ENCODE measurements at regions not wholly inside any gene's neighbourhood (a gene's known extent, or its start where the extent isn't known, plus 50 kb on each side); places are given as distances from the start of the nearest gene placed in this dataset.
"Not testable (repeated sequence)": the region's sequence is repeated elsewhere in the genome, so short reads cannot be mapped to it uniquely, and the experiment has no call there.

- DNase-seq (ENCODE audit: low spot score) = peak; percentile 1
Observed at GRCh38 chrX:120752431-120753082, 122.7 kb upstream of the C1GALT1C1 start.

- DNase-seq (ENCODE audit: low spot score) = no peak
Observed at GRCh38 chrX:120751683-120752082, 121.8 kb upstream of the C1GALT1C1 start.

- DNase-seq (ENCODE audit: low spot score) = no peak
Observed at GRCh38 chrX:120750381-120750780, 120.5 kb upstream of the C1GALT1C1 start.

- no peak for DNase-seq (ENCODE audit: low spot score)
Observed at GRCh38 chrX:120749141-120749846, 119.4 kb upstream of the C1GALT1C1 start.

DNA sequence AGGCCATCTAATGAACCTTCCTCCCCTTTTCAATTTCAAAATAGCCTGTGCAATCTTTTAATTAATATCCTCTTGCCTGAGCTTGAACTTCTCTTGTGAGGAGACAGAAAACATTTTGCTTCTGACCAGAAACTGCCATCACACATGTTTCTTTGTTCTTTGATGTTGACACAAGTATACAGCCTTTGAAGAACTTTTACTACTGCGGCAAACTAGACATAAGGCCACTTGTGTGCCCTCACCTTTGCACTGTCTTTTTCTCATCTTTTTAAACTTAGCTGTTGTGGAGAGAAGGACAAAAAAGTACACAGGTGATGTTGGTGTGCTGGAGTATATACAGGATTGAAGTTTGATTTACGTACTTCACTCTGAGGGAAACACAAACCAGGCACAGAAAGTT lies 116.3 kb upstream of the C1GALT1C1 start:
- DNase-seq (ENCODE audit: low spot score) = no peak

- DNase-seq (ENCODE audit: low spot score) = no peak
Observed at GRCh38 chrX:120742946-120743665, 113.3 kb upstream of the C1GALT1C1 start.

DNA sequence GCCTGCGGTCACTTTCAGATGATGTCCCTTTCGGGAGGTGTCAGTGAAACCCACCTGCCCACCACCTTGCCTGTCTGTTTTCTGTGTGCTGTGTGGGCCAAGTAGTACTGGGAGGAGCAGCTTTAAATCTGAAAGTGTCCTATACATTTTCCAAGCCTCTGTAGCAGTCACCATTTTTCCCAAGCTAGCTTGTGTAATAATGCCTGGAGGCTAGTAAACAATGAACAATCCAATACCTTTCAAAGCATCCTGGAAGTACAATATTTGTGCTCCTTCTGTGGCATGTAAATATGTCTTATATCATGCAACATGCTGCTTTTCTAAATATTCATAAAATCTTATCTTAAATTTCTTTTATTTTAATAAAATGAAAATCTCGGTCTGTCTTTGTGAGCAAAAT lies 111.6 kb upstream of the C1GALT1C1 start:
- DNase-seq (ENCODE audit: low spot score) = no peak

GRCh38 chrX:120740072-120740471 lies 110.2 kb upstream of the C1GALT1C1 start:
- no peak for DNase-seq (ENCODE audit: low spot score)

DNA sequence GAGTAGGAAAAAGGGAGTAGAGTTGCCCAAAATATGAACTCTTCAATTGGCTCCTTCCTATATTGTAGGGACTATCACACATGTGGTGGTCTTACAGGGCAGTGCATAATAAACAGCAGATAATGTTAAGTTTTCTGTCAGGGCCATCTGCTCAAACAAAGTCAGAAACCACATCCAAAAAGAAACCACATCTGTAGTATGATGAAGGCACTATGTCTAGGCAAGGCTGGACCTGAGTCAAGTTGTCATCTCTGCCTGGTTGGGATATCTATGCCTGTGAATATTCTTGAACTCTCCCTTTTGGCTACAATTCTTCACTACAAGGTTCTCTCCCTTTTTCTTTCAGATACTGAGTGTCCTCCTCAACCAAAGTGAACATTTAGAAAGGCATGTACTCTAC lies 109.4 kb upstream of the C1GALT1C1 start:
- DNase-seq (ENCODE audit: low spot score) = no peak

DNA sequence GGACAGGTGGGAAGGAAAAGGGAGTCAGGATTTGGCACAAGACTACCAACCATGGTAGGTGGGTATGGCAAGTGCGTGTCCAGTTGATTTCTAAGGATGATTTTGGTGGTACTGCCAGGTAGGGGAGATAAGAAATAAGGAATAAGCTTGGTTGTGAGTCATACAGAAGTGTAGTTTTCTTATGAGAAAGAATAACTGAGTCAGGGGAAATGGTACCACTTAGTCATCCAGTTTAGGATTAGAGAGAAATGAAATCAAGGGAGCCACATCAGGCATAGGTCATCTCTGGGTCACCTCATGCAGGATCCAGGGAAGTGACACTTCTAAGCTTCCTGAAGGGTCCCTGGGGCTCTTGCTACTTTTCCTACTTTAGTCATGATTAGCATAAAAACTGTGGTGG lies 107.1 kb upstream of the C1GALT1C1 start:
- no peak for DNase-seq (ENCODE audit: low spot score)

DNA sequence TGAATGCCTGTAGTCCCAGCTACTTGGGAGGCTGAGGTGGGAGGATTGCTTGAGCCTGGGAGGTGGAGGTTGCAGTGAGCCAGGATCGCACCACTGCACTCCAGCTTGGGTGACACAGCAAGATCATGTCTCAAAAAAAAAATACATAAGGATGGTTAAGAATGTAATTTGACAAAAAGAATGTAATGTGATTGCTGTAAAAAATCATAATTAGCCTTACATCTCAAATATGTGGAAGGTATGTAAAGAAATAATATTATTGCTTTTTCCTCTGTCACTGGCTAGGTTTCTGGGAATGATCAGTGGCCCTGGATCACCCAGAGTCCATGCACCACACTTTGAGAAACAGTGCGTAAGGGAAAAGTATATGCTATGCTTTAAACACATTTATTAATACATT lies 106.1 kb upstream of the C1GALT1C1 start:
- no peak for DNase-seq (ENCODE audit: low spot score)

GRCh38 chrX:120732879-120733278 lies 103.0 kb upstream of the C1GALT1C1 start:
- DNase-seq (ENCODE audit: low spot score) = no peak

DNA sequence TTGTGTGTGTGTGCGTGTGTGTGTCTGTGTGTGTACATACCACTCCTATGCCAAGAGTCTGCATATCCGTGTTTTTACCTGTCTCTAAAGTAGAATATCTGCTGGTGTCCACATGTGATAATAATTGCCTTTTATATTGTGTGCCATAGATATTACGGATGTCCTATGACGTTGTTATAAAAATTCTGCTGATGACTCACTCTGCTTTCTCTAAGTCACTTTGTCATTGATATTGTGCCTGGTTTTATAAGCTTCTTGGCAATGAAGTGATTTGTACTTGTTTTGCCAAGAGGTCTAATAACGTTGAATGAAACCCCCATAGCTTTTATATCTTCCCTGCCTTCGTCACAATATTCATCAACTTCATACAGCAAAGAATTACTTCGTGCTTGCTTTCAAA lies 102.6 kb upstream of the C1GALT1C1 start:
- DNase-seq (ENCODE audit: low spot score) = no peak

GRCh38 chrX:120731386-120731785 lies 101.5 kb upstream of the C1GALT1C1 start:
- no peak for DNase-seq (ENCODE audit: low spot score)

- DNase-seq (ENCODE audit: low spot score) = not testable (repeated sequence)
Observed at GRCh38 chrX:120729506-120730255, 99.8 kb upstream of the C1GALT1C1 start.

GRCh38 chrX:120727911-120728310 lies 98.1 kb upstream of the C1GALT1C1 start:
- no peak for DNase-seq (ENCODE audit: low spot score)

DNA sequence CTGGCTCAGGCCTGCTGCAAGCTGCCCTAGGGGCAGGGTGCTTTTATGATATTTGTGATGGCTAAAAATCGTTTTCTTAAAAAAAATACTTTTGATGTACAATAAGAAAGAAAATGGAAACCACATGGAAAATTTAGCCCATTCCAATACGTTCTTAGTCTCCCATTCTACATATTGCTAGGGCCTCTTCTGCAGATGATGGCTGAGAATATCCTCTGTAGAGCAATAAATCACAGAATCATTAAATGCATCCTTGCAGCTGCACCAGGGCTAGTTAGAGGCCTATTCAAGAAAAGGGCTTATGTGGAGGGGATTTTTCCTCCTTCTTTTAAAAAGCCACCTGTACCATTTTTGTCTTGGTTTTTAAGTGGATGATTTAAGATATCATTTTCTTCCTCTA lies 97.6 kb upstream of the C1GALT1C1 start:
- DNase-seq (ENCODE audit: low spot score) = no peak

- no peak for DNase-seq (ENCODE audit: low spot score)
Observed at GRCh38 chrX:120726294-120726693, 96.4 kb upstream of the C1GALT1C1 start.

- no peak for DNase-seq (ENCODE audit: low spot score)
Observed at GRCh38 chrX:120725874-120726273, 96.0 kb upstream of the C1GALT1C1 start.

- DNase-seq (ENCODE audit: low spot score) = no peak
Observed at GRCh38 chrX:120719622-120720021, 89.8 kb upstream of the C1GALT1C1 start.

GRCh38 chrX:120718969-120719368 lies 89.1 kb upstream of the C1GALT1C1 start:
- no peak for DNase-seq (ENCODE audit: low spot score)

GRCh38 chrX:120702337-120702736 lies 72.5 kb upstream of the C1GALT1C1 start:
- not testable (repeated sequence) for DNase-seq (ENCODE audit: low spot score)
